PC-9 (cell line): ENCODE measurements at regions not wholly inside any gene's neighbourhood (a gene's known extent, or its start where the extent isn't known, plus 50 kb on each side); places are given as distances from the start of the nearest gene placed in this dataset.

Source experiments
- BruUV-seq: library from RNA; stranded (reverse); fragments of 400-500 nt; replicated peaks from 2 replicates; lab custom pipeline; 2021; lab: Mats Ljungman, UMichigan
- CTCF ChIA-PET: fragments of 300-600 bp; sonication (Branson Sonifier 250); formaldehyde crosslinking; loops from one replicate; lab custom pipeline; 2022; ENCODE audit warnings: antibody characterized with exemption; lab: Charles Lee
- POLR2A ChIA-PET: fragments of 300-600 bp; sonication (Branson Sonifier 250); formaldehyde crosslinking; loops from one replicate; lab custom pipeline; 2022; ENCODE audit warnings: antibody characterized with exemption; ENCODE audit not compliant: unreplicated experiment; lab: Charles Lee
- DNase-seq, 2 experiments: peaks; one replicate each; pipeline versions ENCODE4 v3.0.0 to v3.0.0-alpha.2; 2015 to 2022; ENCODE audit warnings: mixed read lengths in 1 of 2
- H2AFZ ChIP-seq: fragments of 200-600 bp; sonication (generic); 2 replicates; pipeline ENCODE4 v1.8.1; 2017; ENCODE audit warnings: antibody characterized with exemption
- H3F3A ChIP-seq: fragments of 200-600 bp; sonication (generic); 2 replicates; pipeline ENCODE4 v1.8.1; 2017; ENCODE audit warnings: antibody characterized with exemption, mild to moderate bottlenecking, low read depth; ENCODE audit not compliant: insufficient read depth
- H3K27ac ChIP-seq: fragments of 200-600 bp; sonication (generic); 2 replicates; pipeline ENCODE4 v1.6.1; 2016; ENCODE audit warnings: mixed run types
- H3K27me3 ChIP-seq: fragments of 200-600 bp; sonication (generic); 2 replicates; pipeline ENCODE4 v1.6.1; 2016; ENCODE audit warnings: low read depth, mixed run types; ENCODE audit not compliant: insufficient read depth
- H3K36me3 ChIP-seq: fragments of 200-600 bp; sonication (generic); 2 replicates; pipeline ENCODE4 v1.6.1; 2016; ENCODE audit warnings: low read depth, mixed run types
- H3K4me1 ChIP-seq: fragments of 200-600 bp; sonication (generic); replicated peaks from 2 replicates; pipeline ENCODE4 v1.6.1; 2016; ENCODE audit warnings: mixed run types; ENCODE audit not compliant: insufficient read depth
- H3K4me2 ChIP-seq: fragments of 200-600 bp; sonication (generic); 2 replicates; pipeline ENCODE4 v1.6.1; 2017; ENCODE audit warnings: mixed run types
- H3K4me3 ChIP-seq: fragments of 200-600 bp; sonication (generic); 2 replicates; pipeline ENCODE4 v1.6.1; 2016; ENCODE audit warnings: mixed run types
- H3K79me2 ChIP-seq: fragments of 200-600 bp; sonication (generic); 2 replicates; pipeline ENCODE4 v1.6.1; 2017; ENCODE audit warnings: low read depth, mixed run types
- H3K9me2 ChIP-seq: fragments of 200-600 bp; sonication (generic); 2 replicates; pipeline ENCODE4 v1.8.1; 2017; ENCODE audit warnings: mild to moderate bottlenecking; ENCODE audit not compliant: insufficient read depth
- H3K9me3 ChIP-seq: fragments of 200-600 bp; sonication (generic); 2 replicates; pipeline ENCODE4 v1.8.1; 2016; ENCODE audit warnings: low read depth; ENCODE audit not compliant: insufficient read depth
- H4K20me1 ChIP-seq: fragments of 200-600 bp; sonication (generic); 2 replicates; pipeline ENCODE4 v1.8.1; 2017; ENCODE audit not compliant: insufficient read depth
- EZH2 ChIP-seq: fragments of 200-600 bp; sonication (generic); IDR thresholded peaks from 2 replicates; pipeline ENCODE4 v1.8.0; 2017; ENCODE audit warnings: antibody characterized with exemption, low read depth
- intact Hi-C: fragments of 100-400 bp; cut with micrococcal nuclease; formaldehyde crosslinking; loops from one replicate; pipeline ENCODE4 v1.10.0; 2022; ENCODE audit not compliant: unreplicated experiment
- TF ChIP-seq, protein P1 (sequence below): fragments of 200-600 bp; sonication (generic); conservative IDR thresholded peaks from 2 replicates; pipeline ENCODE4 v1.6.1; 2017; ENCODE audit warnings: mixed run types, antibody characterized with exemption, mild to moderate bottlenecking, moderate library complexity

DNA sequence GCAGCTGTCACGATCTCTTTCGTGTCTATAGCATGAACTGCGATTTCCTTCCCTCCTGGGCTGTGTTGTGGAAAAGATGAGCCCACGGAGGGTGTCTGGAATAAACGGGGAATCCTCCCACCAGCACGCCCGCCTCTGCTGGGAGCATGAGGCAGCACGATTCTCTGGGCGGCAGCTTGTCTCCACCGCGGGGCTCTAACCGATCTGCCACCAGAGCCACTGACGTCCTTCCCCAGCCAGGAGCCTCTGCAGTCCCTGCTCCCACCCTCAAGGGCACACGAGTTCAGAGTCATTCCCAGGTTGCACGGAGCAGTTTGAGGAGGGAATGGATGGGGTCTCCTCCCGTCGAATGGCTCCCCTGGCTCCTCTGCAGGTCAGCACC lies 197.6 kb downstream of the DLL1 start:
- no peak overlapping the region for H3K4me3 ChIP-seq
- no peak overlapping the region for H3K4me2 ChIP-seq
- DNase-seq = no peak
- no peak overlapping the region for H2AFZ ChIP-seq
- CTCF ChIA-PET = no interaction called here
- H3K27me3 ChIP-seq = peaks cover 74% of the 10 kb centered on the region
- TF ChIP-seq, protein P1, sequence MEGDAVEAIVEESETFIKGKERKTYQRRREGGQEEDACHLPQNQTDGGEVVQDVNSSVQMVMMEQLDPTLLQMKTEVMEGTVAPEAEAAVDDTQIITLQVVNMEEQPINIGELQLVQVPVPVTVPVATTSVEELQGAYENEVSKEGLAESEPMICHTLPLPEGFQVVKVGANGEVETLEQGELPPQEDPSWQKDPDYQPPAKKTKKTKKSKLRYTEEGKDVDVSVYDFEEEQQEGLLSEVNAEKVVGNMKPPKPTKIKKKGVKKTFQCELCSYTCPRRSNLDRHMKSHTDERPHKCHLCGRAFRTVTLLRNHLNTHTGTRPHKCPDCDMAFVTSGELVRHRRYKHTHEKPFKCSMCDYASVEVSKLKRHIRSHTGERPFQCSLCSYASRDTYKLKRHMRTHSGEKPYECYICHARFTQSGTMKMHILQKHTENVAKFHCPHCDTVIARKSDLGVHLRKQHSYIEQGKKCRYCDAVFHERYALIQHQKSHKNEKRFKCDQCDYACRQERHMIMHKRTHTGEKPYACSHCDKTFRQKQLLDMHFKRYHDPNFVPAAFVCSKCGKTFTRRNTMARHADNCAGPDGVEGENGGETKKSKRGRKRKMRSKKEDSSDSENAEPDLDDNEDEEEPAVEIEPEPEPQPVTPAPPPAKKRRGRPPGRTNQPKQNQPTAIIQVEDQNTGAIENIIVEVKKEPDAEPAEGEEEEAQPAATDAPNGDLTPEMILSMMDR = no peak
- TF ChIP-seq EZH2 = no peak
- POLR2A ChIA-PET = no interaction called here
- intact Hi-C loops = no loop called here
- no peaks in the 10 kb centered on the region for H3K36me3 ChIP-seq
- no peaks in the 10 kb centered on the region for H3K9me3 ChIP-seq
- BruUV-seq = no TSS peak
- no peaks in the 10 kb centered on the region for H3K9me2 ChIP-seq
- no peak overlapping the region for H3K27ac ChIP-seq
- no peaks in the 10 kb centered on the region for H3F3A ChIP-seq
- H3K4me1 ChIP-seq = no peaks in the 10 kb centered on the region
- H3K79me2 ChIP-seq = no peaks in the 10 kb centered on the region
- no peaks in the 10 kb centered on the region for H4K20me1 ChIP-seq

DNA sequence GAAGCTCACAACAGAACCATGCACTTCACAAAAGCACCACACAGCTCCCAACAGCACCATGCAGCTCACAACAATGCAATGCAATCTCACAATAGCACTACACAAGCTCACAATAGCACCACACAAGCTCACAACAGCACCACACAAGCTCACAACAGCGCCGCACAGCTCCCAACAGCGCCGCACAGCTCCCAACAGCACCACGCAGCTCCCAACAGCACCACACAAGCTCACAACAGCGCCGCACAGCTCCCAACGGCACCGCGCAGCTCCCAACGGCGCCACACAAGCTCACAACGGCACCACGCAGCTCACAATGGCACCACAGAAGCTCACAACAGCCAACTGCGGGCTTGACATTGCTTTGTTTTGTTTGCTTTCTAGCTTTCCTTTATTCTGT lies 198.1 kb downstream of the DLL1 start:
- Histone ChIP-seq H2AFZ (no peak overlapping the region), H3K4me2 (no peak overlapping the region), H3K4me1 (no peaks in the 10 kb centered on the region), H3K79me2 (no peaks in the 10 kb centered on the region), H3K4me3 (no peak overlapping the region), H3K36me3 (no peaks in the 10 kb centered on the region), H3K27ac (no peak overlapping the region), H3K9me2 (no peaks in the 10 kb centered on the region), H4K20me1 (no peaks in the 10 kb centered on the region), H3K27me3 (peaks cover 70% of the 10 kb centered on the region), H3K9me3 (no peaks in the 10 kb centered on the region), H3F3A (no peaks in the 10 kb centered on the region)
- intact Hi-C loops = no loop called here
- TF ChIP-seq, protein P1 = no peak
- TF ChIP-seq EZH2 = no peak
- DNase-seq = no peak
- CTCF ChIA-PET = no interaction called here
- POLR2A ChIA-PET = no interaction called here
- no TSS peak for BruUV-seq

GRCh38 chr6:170091639-170092579 lies 199.0 kb downstream of the DLL1 start:
- H3K27ac ChIP-seq = no peak overlapping the region
- H3K79me2 ChIP-seq = no peaks in the 10 kb centered on the region
- H4K20me1 ChIP-seq = no peaks in the 10 kb centered on the region
- intact Hi-C loops = no loop called here
- CTCF ChIA-PET = no interaction called here
- TF ChIP-seq, protein P1 = no peak
- no peak for TF ChIP-seq EZH2
- H3K36me3 ChIP-seq = no peaks in the 10 kb centered on the region
- POLR2A ChIA-PET = no interaction called here
- no peak overlapping the region for H2AFZ ChIP-seq
- H3K4me3 ChIP-seq = no peak overlapping the region
- no peaks in the 10 kb centered on the region for H3F3A ChIP-seq
- H3K9me3 ChIP-seq = no peaks in the 10 kb centered on the region
- peaks cover 61% of the 10 kb centered on the region for H3K27me3 ChIP-seq
- H3K4me2 ChIP-seq = no peak overlapping the region
- DNase-seq = no peak
- H3K9me2 ChIP-seq = no peaks in the 10 kb centered on the region
- no TSS peak for BruUV-seq
- H3K4me1 ChIP-seq = no peaks in the 10 kb centered on the region
